IMR-90 (cell line): ENCODE measurements at regions not wholly inside any gene's neighbourhood (a gene's known extent, or its start where the extent isn't known, plus 50 kb on each side); places are given as distances from the start of the nearest gene placed in this dataset.

ENCODE experiments used
- ATAC-seq: fragments of 200-7000 bp; cut with Tn5 transposase; 2 replicates; pipeline ENCODE4 v1.9.1; 2020; ENCODE audit warnings: low read depth, mild to moderate bottlenecking, moderate library complexity
- BruUV-seq: library from RNA; stranded (reverse); fragments of 400-500 nt; replicated peaks from 2 replicates; lab custom pipeline; 2021; lab: Mats Ljungman, UMichigan
- CTCF ChIA-PET: fragments of 300-600 bp; formaldehyde crosslinking; extraction: SDS; loops from one replicate; lab custom pipeline; 2021; ENCODE audit warnings: antibody characterized with exemption; lab: Yijun Ruan, JAX
- POLR2A ChIA-PET: fragments of 300-600 bp; sonication (Branson Sonifier 250); formaldehyde crosslinking; loops from one replicate; lab custom pipeline; 2022; ENCODE audit warnings: antibody characterized with exemption; ENCODE audit not compliant: unreplicated experiment; lab: Charles Lee
- DNase-seq: peaks from one replicate; pipeline ENCODE4 v3.0.0; 2013
- H2AFZ ChIP-seq: replicated peaks from 2 replicates; pipeline ENCODE3; 2013; ENCODE audit warnings: low read length, mild to moderate bottlenecking; ENCODE audit not compliant: poor library complexity
- H2AK5ac ChIP-seq: 2 replicates; pipeline ENCODE4 v1.6.1; 2013; ENCODE audit warnings: low read depth, low read length, inconsistent platforms
- H2AK9ac ChIP-seq: replicated peaks from 2 replicates; pipeline ENCODE3; 2013; ENCODE audit warnings: mild to moderate bottlenecking, low read depth, low read length, moderate library complexity; ENCODE audit not compliant: poor library complexity
- H2BK120ac ChIP-seq: 2 replicates; pipeline ENCODE4 v1.6.1; 2013; ENCODE audit warnings: low read depth, low read length, inconsistent platforms
- H2BK15ac ChIP-seq: 3 replicates; pipeline ENCODE4 v1.6.1; 2013; ENCODE audit warnings: low read depth, low read length, inconsistent platforms
- H2BK20ac ChIP-seq: 2 replicates; pipeline ENCODE4 v1.6.1; 2013; ENCODE audit warnings: low read depth, mild to moderate bottlenecking, inconsistent platforms, low read length, moderate library complexity
- H2BK5ac ChIP-seq: 2 replicates; pipeline ENCODE4 v1.6.1; 2013; ENCODE audit warnings: mild to moderate bottlenecking, low read depth, low read length, inconsistent platforms; ENCODE audit not compliant: poor library complexity, severe bottlenecking
- H3K14ac ChIP-seq: replicated peaks from 2 replicates; pipeline ENCODE4 v1.6.1; 2013; ENCODE audit warnings: low read depth, low read length, inconsistent platforms
- H3K18ac ChIP-seq: 2 replicates; pipeline ENCODE4 v1.6.1; 2013; ENCODE audit warnings: low read depth, low read length, control low read depth
- H3K23ac ChIP-seq: 2 replicates; pipeline ENCODE4 v1.6.1; 2013; ENCODE audit warnings: low read depth, low read length, inconsistent platforms
- H3K27ac ChIP-seq: 2 replicates; pipeline ENCODE4 v1.5.1; 2013; ENCODE audit warnings: mild to moderate bottlenecking, control low read depth, low read length; ENCODE audit not compliant: insufficient read depth
- H3K27me3 ChIP-seq: 2 replicates; pipeline ENCODE4 v1.6.1; 2013; ENCODE audit warnings: low read length; ENCODE audit not compliant: control insufficient read depth, insufficient read depth
- H3K36me3 ChIP-seq: 2 replicates; pipeline ENCODE4 v1.6.1; 2013; ENCODE audit warnings: low read length, mixed read lengths; ENCODE audit not compliant: control insufficient read depth, insufficient read depth
- H3K4ac ChIP-seq: 2 replicates; pipeline ENCODE4 v1.6.1; 2013; ENCODE audit warnings: low read depth, low read length, inconsistent platforms
- H3K4me1 ChIP-seq: 2 replicates; pipeline ENCODE4 v1.6.1; 2013; ENCODE audit warnings: low read length, mixed read lengths; ENCODE audit not compliant: control insufficient read depth, insufficient read depth
- H3K4me2 ChIP-seq: 2 replicates; pipeline ENCODE4 v1.6.1; 2013; ENCODE audit warnings: low read depth, mild to moderate bottlenecking, control low read depth, low read length, moderate library complexity
- H3K4me3 ChIP-seq: 2 replicates; pipeline ENCODE4 v1.5.1; 2013; ENCODE audit warnings: low read depth, mild to moderate bottlenecking, control low read depth, low read length, moderate library complexity; ENCODE audit not compliant: insufficient read depth
- H3K56ac ChIP-seq: 2 replicates; pipeline ENCODE4 v1.6.1; 2013; ENCODE audit warnings: low read length, inconsistent platforms; ENCODE audit not compliant: insufficient read depth; ENCODE audit errors: extremely low read depth
- H3K79me1 ChIP-seq, 2 experiments: 2 replicates each; pipeline ENCODE4 v1.6.1; 2013; ENCODE audit warnings: low read length in 2 of 2, inconsistent platforms in 1 of 2, low read depth in 1 of 2
- H3K9ac ChIP-seq: 2 replicates; pipeline ENCODE4 v1.6.1; 2013; ENCODE audit warnings: low read depth, low read length, control low read depth
- H3K9me1 ChIP-seq: 2 replicates; pipeline ENCODE4 v1.6.1; 2013; ENCODE audit warnings: low read length, inconsistent platforms; ENCODE audit not compliant: insufficient read depth
- H3K9me3 ChIP-seq: 2 replicates; pipeline ENCODE4 v1.6.1; 2013; ENCODE audit warnings: low read length; ENCODE audit not compliant: control insufficient read depth, insufficient read depth
- H4K20me1 ChIP-seq: 2 replicates; pipeline ENCODE4 v1.6.1; 2013; ENCODE audit warnings: low read length, inconsistent platforms; ENCODE audit not compliant: insufficient read depth
- H4K5ac ChIP-seq: 2 replicates; pipeline ENCODE4 v1.6.1; 2013; ENCODE audit warnings: mild to moderate bottlenecking, low read depth, low read length, control low read depth
- H4K8ac ChIP-seq, 2 experiments: 2 replicates each; pipeline ENCODE4 v1.6.1; 2013; ENCODE audit warnings: low read depth in 2 of 2, low read length in 2 of 2, control low read depth in 1 of 2, inconsistent platforms in 1 of 2
- H4K91ac ChIP-seq: 2 replicates; pipeline ENCODE4 v1.6.1; 2013; ENCODE audit warnings: low read depth, low read length, inconsistent platforms; ENCODE audit not compliant: insufficient read depth
- BHLHE40 ChIP-seq: fragments of 150-350 bp; IDR thresholded peaks from 2 replicates; pipeline ENCODE4 v1.6.1; 2016; ENCODE audit warnings: mild to moderate bottlenecking, low read depth, low read length
- CEBPB ChIP-seq: IDR thresholded peaks from 2 replicates; pipeline ENCODE4 v1.6.1; 2012; ENCODE audit warnings: low read depth, low read length, improper control_type of control experiment
- CHD1 ChIP-seq: IDR thresholded peaks from 2 replicates; pipeline ENCODE4 v1.6.1; 2012; ENCODE audit warnings: low read depth, low read length, improper control_type of control experiment
- CTCF ChIP-seq: conservative IDR thresholded peaks from 2 replicates; pipeline ENCODE4 v1.5.1; 2012; ENCODE audit warnings: mild to moderate bottlenecking, low read depth, low read length, improper control_type of control experiment
- ELK1 ChIP-seq: fragments of 150-350 bp; IDR thresholded peaks from 2 replicates; pipeline ENCODE4 v1.6.1; 2016; ENCODE audit warnings: low read depth, mild to moderate bottlenecking, low read length, moderate library complexity, borderline replicate concordance
- FOS ChIP-seq: fragments of 150-350 bp; IDR thresholded peaks from 2 replicates; pipeline ENCODE4 v1.6.1; 2016; ENCODE audit warnings: low read depth, low read length
- MAFK ChIP-seq: IDR thresholded peaks from 2 replicates; pipeline ENCODE4 v1.6.1; 2012; ENCODE audit warnings: low read depth, low read length, improper control_type of control experiment
- MAZ ChIP-seq: IDR thresholded peaks from 2 replicates; pipeline ENCODE4 v1.6.1; 2012; ENCODE audit warnings: low read depth, mild to moderate bottlenecking, low read length, improper control_type of control experiment, moderate library complexity, borderline replicate concordance
- MXI1 ChIP-seq: IDR thresholded peaks from 2 replicates; pipeline ENCODE4 v1.6.1; 2012; ENCODE audit warnings: low read depth, mild to moderate bottlenecking, low read length, moderate library complexity, borderline replicate concordance
- NFE2L2 ChIP-seq: fragments of 150-350 bp; IDR thresholded peaks from 2 replicates; pipeline ENCODE4 v1.6.1; 2016; ENCODE audit warnings: low read depth, mild to moderate bottlenecking, low read length
- POLR2A ChIP-seq: IDR thresholded peaks from 2 replicates; pipeline ENCODE4 v1.6.1; 2012; ENCODE audit warnings: mild to moderate bottlenecking, low read depth, low read length
- RAD21 ChIP-seq: IDR thresholded peaks from 2 replicates; pipeline ENCODE4 v1.6.1; 2012; ENCODE audit warnings: low read length, improper control_type of control experiment
- RCOR1 ChIP-seq: IDR thresholded peaks from 2 replicates; pipeline ENCODE4 v1.6.1; 2012; ENCODE audit warnings: mild to moderate bottlenecking, low read length, improper control_type of control experiment; ENCODE audit not compliant: insufficient replicate concordance
- RFX5 ChIP-seq: IDR thresholded peaks from 2 replicates; pipeline ENCODE4 v1.8.0; 2012; ENCODE audit warnings: low read depth, mild to moderate bottlenecking, low read length, moderate library complexity
- SMC3 ChIP-seq: fragments of 150-350 bp; IDR thresholded peaks from 2 replicates; pipeline ENCODE4 v1.6.1; 2016; ENCODE audit warnings: low read depth, mild to moderate bottlenecking, antibody characterized with exemption, low read length, moderate library complexity
- USF2 ChIP-seq: fragments of 150-350 bp; IDR thresholded peaks from 2 replicates; pipeline ENCODE4 v1.6.1; 2017; ENCODE audit warnings: mild to moderate bottlenecking, antibody characterized with exemption, low read length, low read depth
- WGBS, 2 experiments: methylation state at CpG; one replicate each; pipeline versions ENCODE4 v1.1.5 to v1.1.7; 2013; ENCODE audit warnings: missing lambda C conversion rate in 2 of 2; ENCODE audit not compliant: insufficient read length in 1 of 2; ENCODE audit errors: extremely low coverage in 2 of 2; 5-methylcytosine and 5-hydroxymethylcytosine counted together
- dilution Hi-C: fragments of 300-500 bp; cut with HindIII; formaldehyde crosslinking; loops from one replicate; pipeline ENCODE4 v1.14.3; 2018; ENCODE audit warnings: low sequenced_read_pairs; ENCODE audit not compliant: unreplicated experiment
- in situ Hi-C: fragments of 300-500 bp; cut with MboI; formaldehyde crosslinking; loops from 3 replicates; pipeline ENCODE4 v1.14.3; 2019; ENCODE audit warnings: low sequenced_read_pairs, inconsistent platforms, mixed read lengths
- intact Hi-C: fragments of 100-400 bp; cut with micrococcal nuclease; formaldehyde crosslinking; loops from 2 replicates; pipeline ENCODE4 v1.10.0; 2022

DNA sequence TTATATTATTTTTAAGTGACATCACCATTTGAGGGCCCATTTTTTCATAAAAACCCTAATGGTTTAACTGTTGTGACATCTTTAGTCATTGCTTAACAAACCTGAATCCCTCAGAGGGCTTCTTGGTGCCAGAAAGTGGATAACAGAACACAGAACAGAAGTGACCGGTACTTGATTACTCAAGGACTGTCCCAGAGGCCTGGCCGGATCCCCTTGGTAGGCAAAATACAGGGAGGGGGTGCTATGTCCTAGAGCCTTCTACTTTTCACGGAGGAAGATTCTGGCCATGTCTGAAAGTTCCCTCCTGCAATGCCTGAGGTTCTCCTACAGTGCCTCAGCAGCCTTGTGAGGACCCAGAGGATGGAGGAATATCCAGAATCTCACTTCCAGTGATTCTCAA is 94.3 kb upstream of the DCLK2 start:
- H4K5ac ChIP-seq = no peak overlapping the region

More for the DNA sequence above, 94.3 kb upstream of the DCLK2 start:
- WGBS, 2 experiments = no CpG with 5 or more reads among the region's 3 CpGs
- TF ChIP-seq SMC3 = no peak
- no peak for TF ChIP-seq MAFK
- no peak for TF ChIP-seq ELK1
- no peak for TF ChIP-seq CTCF
- TF ChIP-seq MAZ = no peak
- TF ChIP-seq POLR2A = no peak
- no peak for TF ChIP-seq BHLHE40
- no peak for TF ChIP-seq RCOR1
- no peak for TF ChIP-seq CHD1
- no peak for TF ChIP-seq USF2
- no peak for TF ChIP-seq NFE2L2
- TF ChIP-seq MXI1 = no peak
- TF ChIP-seq FOS = no peak
- TF ChIP-seq RAD21 = no peak
- no peak for TF ChIP-seq RFX5
- TF ChIP-seq CEBPB = no peak
- dilution Hi-C loops (no loop called here), in situ Hi-C loops (loop anchor here (10.0 kb wide), 1 partner anchor 891 kb away; no protein-coding TSS in a partner anchor), intact Hi-C loops (loop anchor here (10.0 kb wide), 1 partner anchor 1111 kb away; the partner anchor contains the start of gene RPS3A)
- DNase-seq = no peak
- POLR2A ChIA-PET = interaction anchor here (0.5 kb wide), 1 partner anchor 45 kb away, joined by 3 read pairs; no protein-coding TSS in a partner anchor
- H3K9me3 ChIP-seq = no peaks in the 10 kb centered on the region
- H3K56ac ChIP-seq = no peak overlapping the region
- H2BK20ac ChIP-seq = no peak overlapping the region
- no peaks in the 10 kb centered on the region for H3K79me1 ChIP-seq
- no TSS peak for BruUV-seq
- H3K27me3 ChIP-seq = no peaks in the 10 kb centered on the region
- no peak for ATAC-seq
- H3K18ac ChIP-seq = no peak overlapping the region
- no peak overlapping the region for H3K4me3 ChIP-seq
- no peak overlapping the region for H2AK5ac ChIP-seq
- H3K4me2 ChIP-seq = no peak overlapping the region
- H3K14ac ChIP-seq = no peak overlapping the region
- H4K20me1 ChIP-seq = no peaks in the 10 kb centered on the region
- no peak overlapping the region for H2BK15ac ChIP-seq
- peak overlapping the region; percentile 52 for H2AK9ac ChIP-seq
- no peak overlapping the region for H3K23ac ChIP-seq
- 0 out of 2 replicates have a peak, but pooled peaks cover 3% of the 10 kb centered on the region for H3K9me1 ChIP-seq
- no peak overlapping the region for H3K27ac ChIP-seq
- H2BK5ac ChIP-seq = no peak overlapping the region
- no peak overlapping the region for H3K4ac ChIP-seq
- peaks cover 3% of the 10 kb centered on the region; the same call in 1 of the 2 replicates for H3K4me1 ChIP-seq
- CTCF ChIA-PET = interaction anchor here (1.1 kb wide), 1 partner anchor 259 kb away, joined by 3 read pairs; no protein-coding TSS in a partner anchor
- no peak overlapping the region for H2BK120ac ChIP-seq
- no peaks in the 10 kb centered on the region for H3K36me3 ChIP-seq
- H2AFZ ChIP-seq = no peak overlapping the region
- H4K91ac ChIP-seq = no peak overlapping the region
- no peak overlapping the region for H4K8ac ChIP-seq
- no peak overlapping the region for H3K9ac ChIP-seq
